Trophoblast cell (in vitro differentiated cells and primary cell): ENCODE measurements at regions not wholly inside any gene's neighbourhood (a gene's known extent, or its start where the extent isn't known, plus 50 kb on each side); places are given as distances from the start of the nearest gene placed in this dataset.

ENCODE experiments used
- DNase-seq, 2 donors: peaks; one replicate each; pipeline ENCODE4 v3.0.0-alpha.2; 2016
- H2AFZ ChIP-seq: 2 replicates; pipeline ENCODE4 v1.6.1; 2013; ENCODE audit warnings: low read length, moderate library complexity, mild to moderate bottlenecking; ENCODE audit not compliant: insufficient read depth, poor library complexity
- H2AK5ac ChIP-seq: 2 replicates; pipeline ENCODE4 v1.6.1; 2013; ENCODE audit warnings: mild to moderate bottlenecking, low read length
- H2BK120ac ChIP-seq: 2 replicates; pipeline ENCODE4 v1.6.1; 2013; ENCODE audit warnings: low read length, mild to moderate bottlenecking, moderate library complexity; ENCODE audit not compliant: insufficient read depth, poor library complexity
- H2BK12ac ChIP-seq: 2 replicates; pipeline ENCODE4 v1.6.1; 2013; ENCODE audit warnings: mild to moderate bottlenecking, low read length, moderate library complexity
- H2BK5ac ChIP-seq: 2 replicates; pipeline ENCODE4 v1.6.1; 2013; ENCODE audit warnings: low read length, low read depth, moderate library complexity, mild to moderate bottlenecking; ENCODE audit not compliant: poor library complexity
- H3K14ac ChIP-seq: 2 replicates; pipeline ENCODE4 v1.6.1; 2013; ENCODE audit warnings: mild to moderate bottlenecking, low read length
- H3K18ac ChIP-seq: 2 replicates; pipeline ENCODE4 v1.6.1; 2013; ENCODE audit warnings: mild to moderate bottlenecking, low read length
- H3K23ac ChIP-seq: 2 replicates; pipeline ENCODE4 v1.6.1; 2013; ENCODE audit warnings: low read length
- H3K27ac ChIP-seq: 2 replicates; pipeline ENCODE4 v1.5.1; 2013; ENCODE audit warnings: low read depth, mild to moderate bottlenecking, inconsistent platforms, low read length, moderate library complexity
- H3K27me3 ChIP-seq: 2 replicates; pipeline ENCODE4 v1.6.1; 2013; ENCODE audit warnings: inconsistent platforms, mild to moderate bottlenecking, low read length, moderate library complexity; ENCODE audit not compliant: insufficient read depth
- H3K36me3 ChIP-seq, 2 experiments: 1 replicate in 1 of 2; 2 replicates in 1 of 2; pipeline ENCODE4 v1.6.1; 2013; ENCODE audit warnings: low read length in 2 of 2, mild to moderate bottlenecking in 2 of 2, moderate library complexity in 1 of 2; ENCODE audit not compliant: insufficient read depth in 2 of 2, control insufficient read depth in 1 of 2
- H3K4ac ChIP-seq: 2 replicates; pipeline ENCODE4 v1.6.1; 2013; ENCODE audit warnings: low read depth, mild to moderate bottlenecking, low read length, moderate library complexity
- H3K4me1 ChIP-seq, 2 experiments: 1 replicate in 1 of 2; 2 replicates in 1 of 2; pipeline ENCODE4 v1.6.1; 2013; ENCODE audit warnings: low read length in 2 of 2, mild to moderate bottlenecking in 2 of 2, moderate library complexity in 1 of 2; ENCODE audit not compliant: insufficient read depth in 2 of 2, control insufficient read depth in 1 of 2
- H3K4me2 ChIP-seq: 2 replicates; pipeline ENCODE4 v1.6.1; 2013; ENCODE audit warnings: inconsistent platforms, mild to moderate bottlenecking, low read length, moderate library complexity
- H3K4me3 ChIP-seq: 2 replicates; pipeline ENCODE4 v1.5.1; 2013; ENCODE audit warnings: mild to moderate bottlenecking, low read depth, low read length, inconsistent platforms
- H3K79me1 ChIP-seq: one replicate; pipeline ENCODE4 v1.6.1; 2013; ENCODE audit warnings: low read length
- H3K79me2 ChIP-seq: 2 replicates; pipeline ENCODE4 v1.6.1; 2013; ENCODE audit warnings: low read length, mild to moderate bottlenecking; ENCODE audit not compliant: control insufficient read depth, insufficient read depth, poor library complexity
- H3K9ac ChIP-seq: 2 replicates; pipeline ENCODE4 v1.6.1; 2013; ENCODE audit warnings: mild to moderate bottlenecking, low read length
- H3K9me3 ChIP-seq: 2 replicates; pipeline ENCODE4 v1.6.1; 2013; ENCODE audit warnings: low read depth, mild to moderate bottlenecking, control low read depth, inconsistent platforms, low read length; ENCODE audit not compliant: insufficient read depth
- H4K12ac ChIP-seq: 2 replicates; pipeline ENCODE4 v1.6.1; 2013; ENCODE audit warnings: low read depth, mild to moderate bottlenecking, low read length, moderate library complexity
- H4K8ac ChIP-seq: 2 replicates; pipeline ENCODE4 v1.6.1; 2013; ENCODE audit warnings: low read depth, mild to moderate bottlenecking, low read length, moderate library complexity
- H4K91ac ChIP-seq: one replicate; pipeline ENCODE4 v1.6.1; 2013; ENCODE audit warnings: low read depth, mild to moderate bottlenecking, low read length, moderate library complexity
- WGBS: extraction: QIAGEN DNeasy Blood & Tissue Kit; methylation state at CpG from one replicate; pipeline ENCODE4 v1.1.7; 2013; ENCODE audit warnings: missing lambda C conversion rate; ENCODE audit not compliant: insufficient read length, insufficient coverage; ENCODE audit errors: extremely low coverage; 5-methylcytosine and 5-hydroxymethylcytosine counted together

DNA sequence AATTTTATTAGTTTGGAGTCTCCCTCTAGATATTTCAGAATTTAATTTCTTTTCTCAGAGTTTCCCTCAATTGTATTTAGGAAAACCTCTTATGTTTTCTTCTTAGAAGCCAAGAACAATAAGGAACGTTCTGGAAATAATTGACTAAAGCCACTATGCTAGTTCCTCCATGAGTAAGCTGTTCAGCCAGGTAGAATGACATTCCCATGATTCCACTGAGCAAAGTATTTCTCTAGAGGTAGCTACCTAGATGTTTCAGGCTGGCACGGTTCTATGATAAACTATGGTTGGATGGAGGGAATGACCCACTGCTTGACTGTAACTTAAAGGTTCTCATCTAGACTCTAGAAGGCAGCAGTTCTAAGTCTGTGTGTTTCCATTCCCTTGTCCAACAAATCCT lies 62.4 kb downstream of the CLDN17 start:
- Histone ChIP-seq H3K4ac (no peak overlapping the region), H3K9ac (no peak overlapping the region), H2BK5ac (no peak overlapping the region), H3K14ac (no peak overlapping the region), H3K4me2 (no peak overlapping the region), H3K79me2 (no peaks in the 10 kb centered on the region), H3K36me3 (no peaks in the 10 kb centered on the region), H4K8ac (no peak overlapping the region), H2BK120ac (no peak overlapping the region), H3K9me3 (no peaks in the 10 kb centered on the region), H3K4me1 (peaks cover 0 to 2% of the 10 kb centered on the region in 2 experiments), H3K4me3 (no peak overlapping the region), H3K23ac (no peak overlapping the region), H3K27me3 (no peaks in the 10 kb centered on the region), H2BK12ac (no peak overlapping the region), H2AK5ac (no peak overlapping the region), H4K91ac (no peak overlapping the region), H2AFZ (no peak overlapping the region), H3K79me1 (no peaks in the 10 kb centered on the region), H3K27ac (no peak overlapping the region), H3K18ac (no peak overlapping the region), H4K12ac (no peak overlapping the region)
- DNase-seq = peak; percentile 16 to 70
- WGBS = no CpG with 5 or more reads among the region's 2 CpGs

DNA sequence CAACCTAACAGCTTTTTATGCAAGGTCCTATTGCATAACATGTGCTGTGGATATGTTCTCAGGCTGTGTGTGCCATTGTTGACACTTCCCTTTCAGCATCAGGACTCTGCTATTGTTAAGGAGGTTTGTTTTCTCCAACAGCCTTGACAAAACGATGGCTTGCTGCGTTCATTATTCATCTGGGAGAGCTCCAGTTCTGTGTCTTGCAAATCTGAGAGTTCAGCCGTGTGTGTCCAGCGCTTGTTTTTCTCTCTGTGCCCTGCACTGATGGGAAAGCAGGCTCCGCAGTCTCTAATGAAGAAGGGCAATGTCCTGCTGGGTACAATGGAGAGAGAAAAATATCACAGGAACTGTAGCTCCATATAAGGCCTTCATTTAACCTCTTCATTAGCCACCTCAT lies 63.7 kb downstream of the CLDN17 start:
- H3K27me3 ChIP-seq = no peaks in the 10 kb centered on the region
- DNase-seq = no peak
- H3K14ac ChIP-seq = no peak overlapping the region
- no peak overlapping the region for H4K91ac ChIP-seq
- no peaks in the 10 kb centered on the region for H3K79me2 ChIP-seq
- H3K4me2 ChIP-seq = no peak overlapping the region
- H3K36me3 ChIP-seq = no peaks in the 10 kb centered on the region
- no peak overlapping the region for H3K4ac ChIP-seq
- no peak overlapping the region for H3K18ac ChIP-seq
- no peaks in the 10 kb centered on the region for H3K9me3 ChIP-seq
- peaks cover 0 to 2% of the 10 kb centered on the region in 2 experiments for H3K4me1 ChIP-seq
- H3K4me3 ChIP-seq = no peak overlapping the region
- no peak overlapping the region for H2AK5ac ChIP-seq
- no peak overlapping the region for H3K9ac ChIP-seq
- no peaks in the 10 kb centered on the region for H3K79me1 ChIP-seq
- no peak overlapping the region for H2AFZ ChIP-seq
- no peak overlapping the region for H3K27ac ChIP-seq
- no peak overlapping the region for H4K12ac ChIP-seq
- no peak overlapping the region for H2BK5ac ChIP-seq
- H2BK12ac ChIP-seq = no peak overlapping the region
- H3K23ac ChIP-seq = no peak overlapping the region
- no CpG with 5 or more reads among the region's 5 CpGs for WGBS
- no peak overlapping the region for H4K8ac ChIP-seq
- no peak overlapping the region for H2BK120ac ChIP-seq

DNA sequence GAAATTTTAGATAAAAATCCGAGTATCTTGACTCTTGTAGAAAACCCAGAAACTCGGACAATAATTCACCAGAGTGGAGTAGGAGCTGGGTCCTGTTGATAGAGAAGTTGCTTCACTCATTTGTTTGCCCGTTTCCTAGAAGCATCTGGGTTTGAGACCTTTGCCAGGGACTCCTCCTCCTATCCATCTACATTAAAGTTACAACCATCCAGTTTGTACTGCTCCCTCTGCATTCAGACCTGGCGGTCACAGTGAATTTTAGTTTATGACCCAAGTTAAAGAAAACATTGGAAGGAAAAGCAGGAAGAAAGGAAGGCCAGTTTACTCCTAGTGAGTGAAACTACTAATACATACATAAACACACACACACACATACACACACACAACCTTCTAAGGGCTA lies 64.6 kb downstream of the CLDN17 start:
- H2AFZ ChIP-seq = no peak overlapping the region
- no peak overlapping the region for H4K12ac ChIP-seq
- no peak for DNase-seq
- H3K23ac ChIP-seq = no peak overlapping the region
- peaks cover 0 to 2% of the 10 kb centered on the region in 2 experiments for H3K4me1 ChIP-seq
- WGBS = no CpG with 5 or more reads among the region's 4 CpGs
- H3K4ac ChIP-seq = no peak overlapping the region
- no peaks in the 10 kb centered on the region for H3K27me3 ChIP-seq
- no peak overlapping the region for H3K14ac ChIP-seq
- H3K79me1 ChIP-seq = no peaks in the 10 kb centered on the region
- H3K79me2 ChIP-seq = no peaks in the 10 kb centered on the region
- H3K36me3 ChIP-seq = no peaks in the 10 kb centered on the region
- H3K9me3 ChIP-seq = no peaks in the 10 kb centered on the region
- H3K4me3 ChIP-seq = no peak overlapping the region
- no peak overlapping the region for H4K91ac ChIP-seq
- no peak overlapping the region for H3K4me2 ChIP-seq
- no peak overlapping the region for H3K27ac ChIP-seq
- no peak overlapping the region for H4K8ac ChIP-seq
- H3K9ac ChIP-seq = no peak overlapping the region
- no peak overlapping the region for H2BK5ac ChIP-seq
- no peak overlapping the region for H3K18ac ChIP-seq
- H2BK12ac ChIP-seq = no peak overlapping the region
- no peak overlapping the region for H2BK120ac ChIP-seq
- no peak overlapping the region for H2AK5ac ChIP-seq

DNA sequence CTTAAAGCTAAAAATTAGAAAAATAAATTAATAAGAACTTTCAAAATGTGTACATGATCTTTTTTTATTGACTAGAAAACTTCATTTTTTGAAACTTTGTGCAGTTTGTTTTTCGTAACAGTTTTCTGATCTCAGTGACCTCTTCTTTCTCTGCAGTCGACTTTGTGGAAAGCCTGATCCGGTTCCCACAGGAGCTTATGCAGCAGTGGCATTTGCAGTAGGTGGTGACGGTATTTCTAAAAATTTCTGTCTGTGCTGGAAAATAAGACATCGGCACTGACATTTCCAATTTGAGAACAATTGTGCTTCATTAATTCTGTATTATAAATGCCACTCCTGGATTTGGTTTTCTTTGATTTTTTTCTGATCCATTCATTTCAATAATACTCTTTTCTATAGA lies 68.8 kb downstream of the CLDN17 start:
- H4K8ac ChIP-seq = no peak overlapping the region
- no peaks in the 10 kb centered on the region for H3K4me1 ChIP-seq
- no peak overlapping the region for H3K23ac ChIP-seq
- H3K4ac ChIP-seq = no peak overlapping the region
- no peak overlapping the region for H4K91ac ChIP-seq
- no peak overlapping the region for H3K4me2 ChIP-seq
- no CpG with 5 or more reads among the region's 5 CpGs for WGBS
- H4K12ac ChIP-seq = no peak overlapping the region
- H2BK12ac ChIP-seq = no peak overlapping the region
- H3K9ac ChIP-seq = no peak overlapping the region
- no peak overlapping the region for H2BK5ac ChIP-seq
- DNase-seq = no peak
- H2BK120ac ChIP-seq = no peak overlapping the region
- H3K27ac ChIP-seq = no peak overlapping the region
- no peak overlapping the region for H3K4me3 ChIP-seq
- no peaks in the 10 kb centered on the region for H3K79me1 ChIP-seq
- H3K36me3 ChIP-seq = no peaks in the 10 kb centered on the region
- H3K9me3 ChIP-seq = no peaks in the 10 kb centered on the region
- no peak overlapping the region for H2AFZ ChIP-seq
- H3K79me2 ChIP-seq = no peaks in the 10 kb centered on the region
- H2AK5ac ChIP-seq = no peak overlapping the region
- no peak overlapping the region for H3K14ac ChIP-seq
- no peak overlapping the region for H3K18ac ChIP-seq
- no peaks in the 10 kb centered on the region for H3K27me3 ChIP-seq
